GM20000 (cell line): ENCODE measurements at regions not wholly inside any gene's neighbourhood (a gene's known extent, or its start where the extent isn't known, plus 50 kb on each side); places are given as distances from the start of the nearest gene placed in this dataset.

Experiments
- DNase-seq: peaks from one replicate; pipeline ENCODE4 v3.0.0; 2012; ENCODE audit warnings: low spot score
- CTCF ChIP-seq: IDR thresholded peaks from 2 replicates; pipeline ENCODE4 v1.5.1; 2012; ENCODE audit warnings: mild to moderate bottlenecking, control low read depth; ENCODE audit errors: extremely low read depth, missing control alignments

GRCh38 chr13:54658771-54659170, 1630.2 kb downstream of the OLFM4 start:
- no peak for DNase-seq
- no peak for TF ChIP-seq CTCF

- no peak for DNase-seq
- no peak for TF ChIP-seq CTCF
Measured at GRCh38 chr13:54660277-54660676, 1631.7 kb downstream of the OLFM4 start.

GRCh38 chr13:54676526-54677113, 1648.0 kb downstream of the OLFM4 start:
- TF ChIP-seq CTCF, result no peak
- no peak for DNase-seq

- no peak for DNase-seq
- TF ChIP-seq CTCF, result no peak
Measured at GRCh38 chr13:54682184-54682583, 1653.6 kb downstream of the OLFM4 start.

GRCh38 chr13:54687173-54687572, 1658.6 kb downstream of the OLFM4 start:
- DNase-seq, result no peak
- no peak for TF ChIP-seq CTCF

- no peak for DNase-seq
- no peak for TF ChIP-seq CTCF
Measured at GRCh38 chr13:54699831-54700230, 1671.2 kb downstream of the OLFM4 start.

GRCh38 chr13:54705738-54706137, 1677.1 kb downstream of the OLFM4 start:
- TF ChIP-seq CTCF, result no peak
- DNase-seq, result no peak
